IMR-90 (cell line): ENCODE measurements at regions not wholly inside any gene's neighbourhood (a gene's known extent, or its start where the extent isn't known, plus 50 kb on each side); places are given as distances from the start of the nearest gene placed in this dataset.
A peak's percentile ranks its signal among the peaks of the same experiment; 100 is the strongest.

ENCODE experiments used
- ATAC-seq: fragments of 200-7000 bp; cut with Tn5 transposase; 2 replicates; pipeline ENCODE4 v1.9.1; 2020; ENCODE audit warnings: low read depth, mild to moderate bottlenecking, moderate library complexity
- BruUV-seq: library from RNA; stranded (reverse); fragments of 400-500 nt; replicated peaks from 2 replicates; lab custom pipeline; 2021; lab: Mats Ljungman, UMichigan
- CTCF ChIA-PET: fragments of 300-600 bp; formaldehyde crosslinking; extraction: SDS; loops from one replicate; lab custom pipeline; 2021; ENCODE audit warnings: antibody characterized with exemption; lab: Yijun Ruan, JAX
- POLR2A ChIA-PET: fragments of 300-600 bp; sonication (Branson Sonifier 250); formaldehyde crosslinking; loops from one replicate; lab custom pipeline; 2022; ENCODE audit warnings: antibody characterized with exemption; ENCODE audit not compliant: unreplicated experiment; lab: Charles Lee
- DNase-seq: peaks from one replicate; pipeline ENCODE4 v3.0.0; 2013
- H2AFZ ChIP-seq: replicated peaks from 2 replicates; pipeline ENCODE3; 2013; ENCODE audit warnings: low read length, mild to moderate bottlenecking; ENCODE audit not compliant: poor library complexity
- H2AK5ac ChIP-seq: 2 replicates; pipeline ENCODE4 v1.6.1; 2013; ENCODE audit warnings: low read depth, low read length, inconsistent platforms
- H2AK9ac ChIP-seq: replicated peaks from 2 replicates; pipeline ENCODE3; 2013; ENCODE audit warnings: mild to moderate bottlenecking, low read depth, low read length, moderate library complexity; ENCODE audit not compliant: poor library complexity
- H2BK120ac ChIP-seq: 2 replicates; pipeline ENCODE4 v1.6.1; 2013; ENCODE audit warnings: low read depth, low read length, inconsistent platforms
- H2BK15ac ChIP-seq: 3 replicates; pipeline ENCODE4 v1.6.1; 2013; ENCODE audit warnings: low read depth, low read length, inconsistent platforms
- H2BK20ac ChIP-seq: 2 replicates; pipeline ENCODE4 v1.6.1; 2013; ENCODE audit warnings: low read depth, mild to moderate bottlenecking, inconsistent platforms, low read length, moderate library complexity
- H2BK5ac ChIP-seq: 2 replicates; pipeline ENCODE4 v1.6.1; 2013; ENCODE audit warnings: mild to moderate bottlenecking, low read depth, low read length, inconsistent platforms; ENCODE audit not compliant: poor library complexity, severe bottlenecking
- H3K14ac ChIP-seq: replicated peaks from 2 replicates; pipeline ENCODE4 v1.6.1; 2013; ENCODE audit warnings: low read depth, low read length, inconsistent platforms
- H3K18ac ChIP-seq: 2 replicates; pipeline ENCODE4 v1.6.1; 2013; ENCODE audit warnings: low read depth, low read length, control low read depth
- H3K23ac ChIP-seq: 2 replicates; pipeline ENCODE4 v1.6.1; 2013; ENCODE audit warnings: low read depth, low read length, inconsistent platforms
- H3K27ac ChIP-seq: 2 replicates; pipeline ENCODE4 v1.5.1; 2013; ENCODE audit warnings: mild to moderate bottlenecking, control low read depth, low read length; ENCODE audit not compliant: insufficient read depth
- H3K27me3 ChIP-seq: 2 replicates; pipeline ENCODE4 v1.6.1; 2013; ENCODE audit warnings: low read length; ENCODE audit not compliant: control insufficient read depth, insufficient read depth
- H3K36me3 ChIP-seq: 2 replicates; pipeline ENCODE4 v1.6.1; 2013; ENCODE audit warnings: low read length, mixed read lengths; ENCODE audit not compliant: control insufficient read depth, insufficient read depth
- H3K4ac ChIP-seq: 2 replicates; pipeline ENCODE4 v1.6.1; 2013; ENCODE audit warnings: low read depth, low read length, inconsistent platforms
- H3K4me1 ChIP-seq: 2 replicates; pipeline ENCODE4 v1.6.1; 2013; ENCODE audit warnings: low read length, mixed read lengths; ENCODE audit not compliant: control insufficient read depth, insufficient read depth
- H3K4me2 ChIP-seq: 2 replicates; pipeline ENCODE4 v1.6.1; 2013; ENCODE audit warnings: low read depth, mild to moderate bottlenecking, control low read depth, low read length, moderate library complexity
- H3K4me3 ChIP-seq: 2 replicates; pipeline ENCODE4 v1.5.1; 2013; ENCODE audit warnings: low read depth, mild to moderate bottlenecking, control low read depth, low read length, moderate library complexity; ENCODE audit not compliant: insufficient read depth
- H3K56ac ChIP-seq: 2 replicates; pipeline ENCODE4 v1.6.1; 2013; ENCODE audit warnings: low read length, inconsistent platforms; ENCODE audit not compliant: insufficient read depth; ENCODE audit errors: extremely low read depth
- H3K79me1 ChIP-seq, 2 experiments: 2 replicates each; pipeline ENCODE4 v1.6.1; 2013; ENCODE audit warnings: low read length in 2 of 2, inconsistent platforms in 1 of 2, low read depth in 1 of 2
- H3K9ac ChIP-seq: 2 replicates; pipeline ENCODE4 v1.6.1; 2013; ENCODE audit warnings: low read depth, low read length, control low read depth
- H3K9me1 ChIP-seq: 2 replicates; pipeline ENCODE4 v1.6.1; 2013; ENCODE audit warnings: low read length, inconsistent platforms; ENCODE audit not compliant: insufficient read depth
- H3K9me3 ChIP-seq: 2 replicates; pipeline ENCODE4 v1.6.1; 2013; ENCODE audit warnings: low read length; ENCODE audit not compliant: control insufficient read depth, insufficient read depth
- H4K20me1 ChIP-seq: 2 replicates; pipeline ENCODE4 v1.6.1; 2013; ENCODE audit warnings: low read length, inconsistent platforms; ENCODE audit not compliant: insufficient read depth
- H4K5ac ChIP-seq: 2 replicates; pipeline ENCODE4 v1.6.1; 2013; ENCODE audit warnings: mild to moderate bottlenecking, low read depth, low read length, control low read depth
- H4K8ac ChIP-seq, 2 experiments: 2 replicates each; pipeline ENCODE4 v1.6.1; 2013; ENCODE audit warnings: low read depth in 2 of 2, low read length in 2 of 2, control low read depth in 1 of 2, inconsistent platforms in 1 of 2
- H4K91ac ChIP-seq: 2 replicates; pipeline ENCODE4 v1.6.1; 2013; ENCODE audit warnings: low read depth, low read length, inconsistent platforms; ENCODE audit not compliant: insufficient read depth
- BHLHE40 ChIP-seq: fragments of 150-350 bp; IDR thresholded peaks from 2 replicates; pipeline ENCODE4 v1.6.1; 2016; ENCODE audit warnings: mild to moderate bottlenecking, low read depth, low read length
- CEBPB ChIP-seq: IDR thresholded peaks from 2 replicates; pipeline ENCODE4 v1.6.1; 2012; ENCODE audit warnings: low read depth, low read length, improper control_type of control experiment
- CHD1 ChIP-seq: IDR thresholded peaks from 2 replicates; pipeline ENCODE4 v1.6.1; 2012; ENCODE audit warnings: low read depth, low read length, improper control_type of control experiment
- CTCF ChIP-seq: conservative IDR thresholded peaks from 2 replicates; pipeline ENCODE4 v1.5.1; 2012; ENCODE audit warnings: mild to moderate bottlenecking, low read depth, low read length, improper control_type of control experiment
- ELK1 ChIP-seq: fragments of 150-350 bp; IDR thresholded peaks from 2 replicates; pipeline ENCODE4 v1.6.1; 2016; ENCODE audit warnings: low read depth, mild to moderate bottlenecking, low read length, moderate library complexity, borderline replicate concordance
- FOS ChIP-seq: fragments of 150-350 bp; IDR thresholded peaks from 2 replicates; pipeline ENCODE4 v1.6.1; 2016; ENCODE audit warnings: low read depth, low read length
- MAFK ChIP-seq: IDR thresholded peaks from 2 replicates; pipeline ENCODE4 v1.6.1; 2012; ENCODE audit warnings: low read depth, low read length, improper control_type of control experiment
- MAZ ChIP-seq: IDR thresholded peaks from 2 replicates; pipeline ENCODE4 v1.6.1; 2012; ENCODE audit warnings: low read depth, mild to moderate bottlenecking, low read length, improper control_type of control experiment, moderate library complexity, borderline replicate concordance
- MXI1 ChIP-seq: IDR thresholded peaks from 2 replicates; pipeline ENCODE4 v1.6.1; 2012; ENCODE audit warnings: low read depth, mild to moderate bottlenecking, low read length, moderate library complexity, borderline replicate concordance
- NFE2L2 ChIP-seq: fragments of 150-350 bp; IDR thresholded peaks from 2 replicates; pipeline ENCODE4 v1.6.1; 2016; ENCODE audit warnings: low read depth, mild to moderate bottlenecking, low read length
- POLR2A ChIP-seq: IDR thresholded peaks from 2 replicates; pipeline ENCODE4 v1.6.1; 2012; ENCODE audit warnings: mild to moderate bottlenecking, low read depth, low read length
- RAD21 ChIP-seq: IDR thresholded peaks from 2 replicates; pipeline ENCODE4 v1.6.1; 2012; ENCODE audit warnings: low read length, improper control_type of control experiment
- RCOR1 ChIP-seq: IDR thresholded peaks from 2 replicates; pipeline ENCODE4 v1.6.1; 2012; ENCODE audit warnings: mild to moderate bottlenecking, low read length, improper control_type of control experiment; ENCODE audit not compliant: insufficient replicate concordance
- RFX5 ChIP-seq: IDR thresholded peaks from 2 replicates; pipeline ENCODE4 v1.8.0; 2012; ENCODE audit warnings: low read depth, mild to moderate bottlenecking, low read length, moderate library complexity
- SMC3 ChIP-seq: fragments of 150-350 bp; IDR thresholded peaks from 2 replicates; pipeline ENCODE4 v1.6.1; 2016; ENCODE audit warnings: low read depth, mild to moderate bottlenecking, antibody characterized with exemption, low read length, moderate library complexity
- USF2 ChIP-seq: fragments of 150-350 bp; IDR thresholded peaks from 2 replicates; pipeline ENCODE4 v1.6.1; 2017; ENCODE audit warnings: mild to moderate bottlenecking, antibody characterized with exemption, low read length, low read depth
- WGBS, 2 experiments: methylation state at CpG; one replicate each; pipeline versions ENCODE4 v1.1.5 to v1.1.7; 2013; ENCODE audit warnings: missing lambda C conversion rate in 2 of 2; ENCODE audit not compliant: insufficient read length in 1 of 2; ENCODE audit errors: extremely low coverage in 2 of 2; 5-methylcytosine and 5-hydroxymethylcytosine counted together
- dilution Hi-C: fragments of 300-500 bp; cut with HindIII; formaldehyde crosslinking; loops from one replicate; pipeline ENCODE4 v1.14.3; 2018; ENCODE audit warnings: low sequenced_read_pairs; ENCODE audit not compliant: unreplicated experiment
- in situ Hi-C: fragments of 300-500 bp; cut with MboI; formaldehyde crosslinking; loops from 3 replicates; pipeline ENCODE4 v1.14.3; 2019; ENCODE audit warnings: low sequenced_read_pairs, inconsistent platforms, mixed read lengths
- intact Hi-C: fragments of 100-400 bp; cut with micrococcal nuclease; formaldehyde crosslinking; loops from 2 replicates; pipeline ENCODE4 v1.10.0; 2022

DNA sequence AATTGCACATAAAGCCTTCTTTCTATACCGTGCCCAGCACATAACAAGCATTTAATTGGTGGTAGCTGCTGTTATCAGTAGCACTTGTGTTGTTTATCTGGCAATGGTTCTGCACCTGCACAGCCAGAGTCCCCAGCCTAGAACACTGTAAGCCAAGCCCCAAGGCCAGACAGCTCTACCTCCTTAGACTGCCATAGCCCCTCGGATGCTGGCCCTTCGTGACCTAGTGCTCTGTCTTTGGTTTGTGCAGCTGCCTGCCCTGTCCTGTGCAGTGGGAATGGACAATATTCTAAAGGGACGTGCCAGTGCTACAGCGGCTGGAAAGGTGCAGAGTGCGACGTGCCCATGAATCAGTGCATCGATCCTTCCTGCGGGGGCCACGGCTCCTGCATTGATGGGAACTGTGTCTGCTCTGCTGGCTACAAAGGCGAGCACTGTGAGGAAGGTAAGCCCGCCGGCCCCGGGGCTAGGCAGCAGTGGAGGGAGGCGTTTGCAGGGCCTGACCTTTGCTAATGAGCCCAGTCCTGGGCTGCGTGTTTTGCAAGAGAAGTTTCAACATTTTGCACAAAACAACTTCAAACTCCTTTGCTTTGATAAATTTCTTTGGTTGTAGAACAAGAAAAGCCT, 173.3 kb upstream of the WWC1 start:
- H2BK120ac ChIP-seq: no peak overlapping the region
- no peaks in the 10 kb centered on the region for H3K27me3 ChIP-seq
- no peak overlapping the region for H2AK5ac ChIP-seq
- no peak overlapping the region for H4K5ac ChIP-seq
- no peak overlapping the region for H3K4me3 ChIP-seq
- BruUV-seq: no TSS peak
- no peak overlapping the region for H3K27ac ChIP-seq
- H3K56ac ChIP-seq: no peak overlapping the region
- no peak overlapping the region for H4K8ac ChIP-seq
- no peak overlapping the region for H3K23ac ChIP-seq
- no peak for DNase-seq
- H3K4me1 ChIP-seq: no peaks in the 10 kb centered on the region
- no peak overlapping the region for H2BK20ac ChIP-seq
- no peak overlapping the region for H2BK5ac ChIP-seq
- no peak overlapping the region for H2BK15ac ChIP-seq
- H2AFZ ChIP-seq: peak overlapping the region; percentile 41
- no peak overlapping the region for H4K91ac ChIP-seq
- H3K36me3 ChIP-seq: no peaks in the 10 kb centered on the region
- CTCF ChIA-PET: no interaction called here
- no peaks in the 10 kb centered on the region for H4K20me1 ChIP-seq
- intact Hi-C loops (no loop called here), dilution Hi-C loops (no loop called here), in situ Hi-C loops (no loop called here)
- H3K9ac ChIP-seq: no peak overlapping the region
- no peak overlapping the region for H3K4ac ChIP-seq
- WGBS, 2 experiments: 78% methylated on average over 7 of the region's 16 CpGs; no CpG with 5 or more reads in 1 of the 2 experiments
- no peak overlapping the region for H2AK9ac ChIP-seq
- H3K4me2 ChIP-seq: no peak overlapping the region
- no peaks in the 10 kb centered on the region for H3K9me1 ChIP-seq
- no peak for ATAC-seq
- no peaks in the 10 kb centered on the region for H3K79me1 ChIP-seq
- no peaks in the 10 kb centered on the region for H3K9me3 ChIP-seq
- H3K14ac ChIP-seq: no peak overlapping the region
- POLR2A ChIA-PET: no interaction called here
- TF ChIP-seq MAZ: no peak
- no peak for TF ChIP-seq CHD1
- TF ChIP-seq ELK1: no peak
- no peak for TF ChIP-seq USF2
- no peak for TF ChIP-seq RCOR1
- no peak for TF ChIP-seq BHLHE40
- no peak for TF ChIP-seq CTCF
- no peak for TF ChIP-seq NFE2L2
- TF ChIP-seq RAD21: no peak
- no peak for TF ChIP-seq POLR2A
- TF ChIP-seq MXI1: no peak
- TF ChIP-seq MAFK: no peak
- no peak for TF ChIP-seq RFX5
- TF ChIP-seq SMC3: no peak
- TF ChIP-seq FOS: no peak
- TF ChIP-seq CEBPB: no peak
- no peak overlapping the region for H3K18ac ChIP-seq
